GM18519 (cell line): ENCODE measurements at regions not wholly inside any gene's neighbourhood (a gene's known extent, or its start where the extent isn't known, plus 50 kb on each side); places are given as distances from the start of the nearest gene placed in this dataset.

Experiments used
- ATAC-seq: cut with Tn5 transposase; IDR thresholded peaks from one replicate; pipeline ENCODE4 v1.9.1; 2021; ENCODE audit warnings: mild to moderate bottlenecking, moderate library complexity; ENCODE audit not compliant: unreplicated experiment, low FRiP score

GRCh38 chr4:136865526-136865925 is 666.8 kb downstream of the PCDH18 start:
- no peak for ATAC-seq

GRCh38 chr4:136864604-136865185 is 667.6 kb downstream of the PCDH18 start:
- ATAC-seq, result peak; percentile 94

- no peak for ATAC-seq
Measured at GRCh38 chr4:136863756-136864155, 668.5 kb downstream of the PCDH18 start.

GRCh38 chr4:136862653-136863052 is 669.6 kb downstream of the PCDH18 start:
- ATAC-seq, result no peak

- ATAC-seq, result no peak
Measured at GRCh38 chr4:136861091-136861490, 671.2 kb downstream of the PCDH18 start.

- no peak for ATAC-seq
Measured at GRCh38 chr4:136858903-136859302, 673.4 kb downstream of the PCDH18 start.

GRCh38 chr4:136855886-136856285 is 676.4 kb downstream of the PCDH18 start:
- ATAC-seq, result no peak

GRCh38 chr4:136850446-136850845 is 681.8 kb downstream of the PCDH18 start:
- ATAC-seq, result no peak

- no peak for ATAC-seq
Measured at GRCh38 chr4:136847881-136848621, 684.2 kb downstream of the PCDH18 start.

GRCh38 chr4:136841526-136841925 is 690.8 kb downstream of the PCDH18 start:
- no peak for ATAC-seq

GRCh38 chr4:136838607-136839006 is 693.7 kb downstream of the PCDH18 start:
- no peak for ATAC-seq

GRCh38 chr4:136831553-136831952 is 700.7 kb downstream of the PCDH18 start:
- no peak for ATAC-seq

GRCh38 chr4:136829280-136829679 is 703.0 kb downstream of the PCDH18 start:
- ATAC-seq, result no peak

GRCh38 chr4:136823020-136823419 is 709.3 kb downstream of the PCDH18 start:
- no peak for ATAC-seq

- ATAC-seq, result no peak
Measured at GRCh38 chr4:136818811-136819330, 713.4 kb downstream of the PCDH18 start.

GRCh38 chr4:136812100-136812880 is 720.0 kb downstream of the PCDH18 start:
- ATAC-seq, result no peak

- ATAC-seq, result no peak
Measured at GRCh38 chr4:136811496-136812077, 720.7 kb downstream of the PCDH18 start.

- no peak for ATAC-seq
Measured at GRCh38 chr4:136810626-136811025, 721.7 kb downstream of the PCDH18 start.

- ATAC-seq, result no peak
Measured at GRCh38 chr4:136806844-136807243, 725.5 kb downstream of the PCDH18 start.

- no peak for ATAC-seq
Measured at GRCh38 chr4:136805617-136806016, 726.7 kb downstream of the PCDH18 start.

GRCh38 chr4:136803433-136803832 is 728.9 kb downstream of the PCDH18 start:
- ATAC-seq, result no peak
